IMR-90 (cell line): ENCODE measurements at regions not wholly inside any gene's neighbourhood (a gene's known extent, or its start where the extent isn't known, plus 50 kb on each side); places are given as distances from the start of the nearest gene placed in this dataset.

Source experiments
- ATAC-seq: fragments of 200-7000 bp; cut with Tn5 transposase; 2 replicates; pipeline ENCODE4 v1.9.1; 2020; ENCODE audit warnings: low read depth, mild to moderate bottlenecking, moderate library complexity
- BruUV-seq: library from RNA; stranded (reverse); fragments of 400-500 nt; replicated peaks from 2 replicates; lab custom pipeline; 2021; lab: Mats Ljungman, UMichigan
- CTCF ChIA-PET: fragments of 300-600 bp; formaldehyde crosslinking; extraction: SDS; loops from one replicate; lab custom pipeline; 2021; ENCODE audit warnings: antibody characterized with exemption; lab: Yijun Ruan, JAX
- POLR2A ChIA-PET: fragments of 300-600 bp; sonication (Branson Sonifier 250); formaldehyde crosslinking; loops from one replicate; lab custom pipeline; 2022; ENCODE audit warnings: antibody characterized with exemption; ENCODE audit not compliant: unreplicated experiment; lab: Charles Lee
- DNase-seq: peaks from one replicate; pipeline ENCODE4 v3.0.0; 2013
- H2AFZ ChIP-seq: replicated peaks from 2 replicates; pipeline ENCODE3; 2013; ENCODE audit warnings: low read length, mild to moderate bottlenecking; ENCODE audit not compliant: poor library complexity
- H2AK5ac ChIP-seq: 2 replicates; pipeline ENCODE4 v1.6.1; 2013; ENCODE audit warnings: low read depth, low read length, inconsistent platforms
- H2AK9ac ChIP-seq: replicated peaks from 2 replicates; pipeline ENCODE3; 2013; ENCODE audit warnings: mild to moderate bottlenecking, low read depth, low read length, moderate library complexity; ENCODE audit not compliant: poor library complexity
- H2BK120ac ChIP-seq: 2 replicates; pipeline ENCODE4 v1.6.1; 2013; ENCODE audit warnings: low read depth, low read length, inconsistent platforms
- H2BK15ac ChIP-seq: 3 replicates; pipeline ENCODE4 v1.6.1; 2013; ENCODE audit warnings: low read depth, low read length, inconsistent platforms
- H2BK20ac ChIP-seq: 2 replicates; pipeline ENCODE4 v1.6.1; 2013; ENCODE audit warnings: low read depth, mild to moderate bottlenecking, inconsistent platforms, low read length, moderate library complexity
- H2BK5ac ChIP-seq: 2 replicates; pipeline ENCODE4 v1.6.1; 2013; ENCODE audit warnings: mild to moderate bottlenecking, low read depth, low read length, inconsistent platforms; ENCODE audit not compliant: poor library complexity, severe bottlenecking
- H3K14ac ChIP-seq: replicated peaks from 2 replicates; pipeline ENCODE4 v1.6.1; 2013; ENCODE audit warnings: low read depth, low read length, inconsistent platforms
- H3K18ac ChIP-seq: 2 replicates; pipeline ENCODE4 v1.6.1; 2013; ENCODE audit warnings: low read depth, low read length, control low read depth
- H3K23ac ChIP-seq: 2 replicates; pipeline ENCODE4 v1.6.1; 2013; ENCODE audit warnings: low read depth, low read length, inconsistent platforms
- H3K27ac ChIP-seq: 2 replicates; pipeline ENCODE4 v1.5.1; 2013; ENCODE audit warnings: mild to moderate bottlenecking, control low read depth, low read length; ENCODE audit not compliant: insufficient read depth
- H3K27me3 ChIP-seq: 2 replicates; pipeline ENCODE4 v1.6.1; 2013; ENCODE audit warnings: low read length; ENCODE audit not compliant: control insufficient read depth, insufficient read depth
- H3K36me3 ChIP-seq: 2 replicates; pipeline ENCODE4 v1.6.1; 2013; ENCODE audit warnings: low read length, mixed read lengths; ENCODE audit not compliant: control insufficient read depth, insufficient read depth
- H3K4ac ChIP-seq: 2 replicates; pipeline ENCODE4 v1.6.1; 2013; ENCODE audit warnings: low read depth, low read length, inconsistent platforms
- H3K4me1 ChIP-seq: 2 replicates; pipeline ENCODE4 v1.6.1; 2013; ENCODE audit warnings: low read length, mixed read lengths; ENCODE audit not compliant: control insufficient read depth, insufficient read depth
- H3K4me2 ChIP-seq: 2 replicates; pipeline ENCODE4 v1.6.1; 2013; ENCODE audit warnings: low read depth, mild to moderate bottlenecking, control low read depth, low read length, moderate library complexity
- H3K4me3 ChIP-seq: 2 replicates; pipeline ENCODE4 v1.5.1; 2013; ENCODE audit warnings: low read depth, mild to moderate bottlenecking, control low read depth, low read length, moderate library complexity; ENCODE audit not compliant: insufficient read depth
- H3K56ac ChIP-seq: 2 replicates; pipeline ENCODE4 v1.6.1; 2013; ENCODE audit warnings: low read length, inconsistent platforms; ENCODE audit not compliant: insufficient read depth; ENCODE audit errors: extremely low read depth
- H3K79me1 ChIP-seq, 2 experiments: 2 replicates each; pipeline ENCODE4 v1.6.1; 2013; ENCODE audit warnings: low read length in 2 of 2, inconsistent platforms in 1 of 2, low read depth in 1 of 2
- H3K9ac ChIP-seq: 2 replicates; pipeline ENCODE4 v1.6.1; 2013; ENCODE audit warnings: low read depth, low read length, control low read depth
- H3K9me1 ChIP-seq: 2 replicates; pipeline ENCODE4 v1.6.1; 2013; ENCODE audit warnings: low read length, inconsistent platforms; ENCODE audit not compliant: insufficient read depth
- H3K9me3 ChIP-seq: 2 replicates; pipeline ENCODE4 v1.6.1; 2013; ENCODE audit warnings: low read length; ENCODE audit not compliant: control insufficient read depth, insufficient read depth
- H4K20me1 ChIP-seq: 2 replicates; pipeline ENCODE4 v1.6.1; 2013; ENCODE audit warnings: low read length, inconsistent platforms; ENCODE audit not compliant: insufficient read depth
- H4K5ac ChIP-seq: 2 replicates; pipeline ENCODE4 v1.6.1; 2013; ENCODE audit warnings: mild to moderate bottlenecking, low read depth, low read length, control low read depth
- H4K8ac ChIP-seq, 2 experiments: 2 replicates each; pipeline ENCODE4 v1.6.1; 2013; ENCODE audit warnings: low read depth in 2 of 2, low read length in 2 of 2, control low read depth in 1 of 2, inconsistent platforms in 1 of 2
- H4K91ac ChIP-seq: 2 replicates; pipeline ENCODE4 v1.6.1; 2013; ENCODE audit warnings: low read depth, low read length, inconsistent platforms; ENCODE audit not compliant: insufficient read depth
- BHLHE40 ChIP-seq: fragments of 150-350 bp; IDR thresholded peaks from 2 replicates; pipeline ENCODE4 v1.6.1; 2016; ENCODE audit warnings: mild to moderate bottlenecking, low read depth, low read length
- CEBPB ChIP-seq: IDR thresholded peaks from 2 replicates; pipeline ENCODE4 v1.6.1; 2012; ENCODE audit warnings: low read depth, low read length, improper control_type of control experiment
- CHD1 ChIP-seq: IDR thresholded peaks from 2 replicates; pipeline ENCODE4 v1.6.1; 2012; ENCODE audit warnings: low read depth, low read length, improper control_type of control experiment
- FOS ChIP-seq: fragments of 150-350 bp; IDR thresholded peaks from 2 replicates; pipeline ENCODE4 v1.6.1; 2016; ENCODE audit warnings: low read depth, low read length
- MAFK ChIP-seq: IDR thresholded peaks from 2 replicates; pipeline ENCODE4 v1.6.1; 2012; ENCODE audit warnings: low read depth, low read length, improper control_type of control experiment
- MAZ ChIP-seq: IDR thresholded peaks from 2 replicates; pipeline ENCODE4 v1.6.1; 2012; ENCODE audit warnings: low read depth, mild to moderate bottlenecking, low read length, improper control_type of control experiment, moderate library complexity, borderline replicate concordance
- MXI1 ChIP-seq: IDR thresholded peaks from 2 replicates; pipeline ENCODE4 v1.6.1; 2012; ENCODE audit warnings: low read depth, mild to moderate bottlenecking, low read length, moderate library complexity, borderline replicate concordance
- NFE2L2 ChIP-seq: fragments of 150-350 bp; IDR thresholded peaks from 2 replicates; pipeline ENCODE4 v1.6.1; 2016; ENCODE audit warnings: low read depth, mild to moderate bottlenecking, low read length
- POLR2A ChIP-seq: IDR thresholded peaks from 2 replicates; pipeline ENCODE4 v1.6.1; 2012; ENCODE audit warnings: mild to moderate bottlenecking, low read depth, low read length
- RAD21 ChIP-seq: IDR thresholded peaks from 2 replicates; pipeline ENCODE4 v1.6.1; 2012; ENCODE audit warnings: low read length, improper control_type of control experiment
- RCOR1 ChIP-seq: IDR thresholded peaks from 2 replicates; pipeline ENCODE4 v1.6.1; 2012; ENCODE audit warnings: mild to moderate bottlenecking, low read length, improper control_type of control experiment; ENCODE audit not compliant: insufficient replicate concordance
- RFX5 ChIP-seq: IDR thresholded peaks from 2 replicates; pipeline ENCODE4 v1.8.0; 2012; ENCODE audit warnings: low read depth, mild to moderate bottlenecking, low read length, moderate library complexity
- SMC3 ChIP-seq: fragments of 150-350 bp; IDR thresholded peaks from 2 replicates; pipeline ENCODE4 v1.6.1; 2016; ENCODE audit warnings: low read depth, mild to moderate bottlenecking, antibody characterized with exemption, low read length, moderate library complexity
- WGBS, 2 experiments: methylation state at CpG; one replicate each; pipeline versions ENCODE4 v1.1.5 to v1.1.7; 2013; ENCODE audit warnings: missing lambda C conversion rate in 2 of 2; ENCODE audit not compliant: insufficient read length in 1 of 2; ENCODE audit errors: extremely low coverage in 2 of 2; 5-methylcytosine and 5-hydroxymethylcytosine counted together
- dilution Hi-C: fragments of 300-500 bp; cut with HindIII; formaldehyde crosslinking; loops from one replicate; pipeline ENCODE4 v1.14.3; 2018; ENCODE audit warnings: low sequenced_read_pairs; ENCODE audit not compliant: unreplicated experiment
- in situ Hi-C: fragments of 300-500 bp; cut with MboI; formaldehyde crosslinking; loops from 3 replicates; pipeline ENCODE4 v1.14.3; 2019; ENCODE audit warnings: low sequenced_read_pairs, inconsistent platforms, mixed read lengths
- intact Hi-C: fragments of 100-400 bp; cut with micrococcal nuclease; formaldehyde crosslinking; loops from 2 replicates; pipeline ENCODE4 v1.10.0; 2022
- TF ChIP-seq, protein P1 (sequence below): fragments of 150-350 bp; IDR thresholded peaks from 2 replicates; pipeline ENCODE4 v1.6.1; 2017; ENCODE audit warnings: mild to moderate bottlenecking, antibody characterized with exemption, low read length, low read depth
- TF ChIP-seq, protein P2 (sequence below): fragments of 150-350 bp; IDR thresholded peaks from 2 replicates; pipeline ENCODE4 v1.6.1; 2016; ENCODE audit warnings: low read depth, mild to moderate bottlenecking, low read length, moderate library complexity, borderline replicate concordance
- TF ChIP-seq, protein P3 (sequence below): conservative IDR thresholded peaks from 2 replicates; pipeline ENCODE4 v1.5.1; 2012; ENCODE audit warnings: mild to moderate bottlenecking, low read depth, low read length, improper control_type of control experiment

DNA sequence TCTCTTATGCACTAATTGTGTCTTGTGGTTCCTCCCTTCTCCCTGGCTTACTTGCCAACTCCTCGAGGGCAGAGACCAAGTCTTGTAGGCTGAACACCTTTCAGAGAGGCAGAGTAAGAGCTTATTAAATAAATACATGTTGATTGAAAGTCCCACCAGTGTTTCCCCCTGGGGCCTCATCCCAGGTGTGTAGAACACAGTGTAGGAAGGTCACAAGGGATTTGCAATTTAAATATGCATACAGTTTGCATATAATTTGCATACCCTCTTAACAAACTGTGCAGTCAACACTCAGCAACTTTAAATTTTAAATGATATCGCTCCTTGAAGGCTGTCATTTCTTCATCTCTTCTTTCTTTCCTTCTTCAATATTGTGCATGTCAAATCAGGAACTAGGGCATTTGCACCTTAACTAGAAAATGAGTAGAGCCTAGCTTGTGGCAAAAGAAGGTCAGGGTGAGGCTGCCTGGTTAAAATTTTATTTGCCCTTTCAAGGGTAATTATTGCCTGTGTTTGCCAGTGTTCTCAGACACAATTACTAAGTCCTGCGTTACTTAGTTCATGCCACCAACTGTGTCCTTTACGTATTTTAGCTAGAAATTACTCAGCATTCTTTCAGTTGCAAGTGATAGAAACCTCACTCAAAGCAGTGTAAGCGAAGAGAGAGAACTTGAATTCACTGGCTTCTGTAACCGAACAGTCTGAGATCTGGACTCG lies 465.7 kb downstream of the HAPSTR1 start:
- ATAC-seq (no peak), DNase-seq (no peak)
- H3K9ac ChIP-seq: no peak overlapping the region
- H2BK120ac ChIP-seq: no peak overlapping the region
- H3K56ac ChIP-seq: no peak overlapping the region
- no peak overlapping the region for H2AK9ac ChIP-seq
- H3K27ac ChIP-seq: no peak overlapping the region
- H3K27me3 ChIP-seq: no peaks in the 10 kb centered on the region
- peaks cover 17% of the 10 kb centered on the region for H3K9me3 ChIP-seq
- in situ Hi-C loops: no loop called here
- no peaks in the 10 kb centered on the region for H3K4me1 ChIP-seq
- no peak overlapping the region for H2BK20ac ChIP-seq
- H4K91ac ChIP-seq: no peak overlapping the region
- no peak overlapping the region for H3K18ac ChIP-seq
- dilution Hi-C loops: no loop called here
- ChIA-PET CTCF (no interaction called here), POLR2A (no interaction called here)
- no peaks in the 10 kb centered on the region for H3K36me3 ChIP-seq
- H2AFZ ChIP-seq: no peak overlapping the region
- H2AK5ac ChIP-seq: no peak overlapping the region
- intact Hi-C loops: no loop called here
- no peak overlapping the region for H3K23ac ChIP-seq
- H4K5ac ChIP-seq: no peak overlapping the region
- no peak overlapping the region for H3K14ac ChIP-seq
- H4K8ac ChIP-seq: no peak overlapping the region
- no peak overlapping the region for H3K4ac ChIP-seq
- no peaks in the 10 kb centered on the region for H4K20me1 ChIP-seq
- H3K4me3 ChIP-seq: no peak overlapping the region
- H3K79me1 ChIP-seq: no peaks in the 10 kb centered on the region
- no peak for TF ChIP-seq MAFK
- no peak for TF ChIP-seq CEBPB
- no peak for TF ChIP-seq SMC3
- no peak for TF ChIP-seq RFX5
- no peak for TF ChIP-seq POLR2A
- TF ChIP-seq MAZ: no peak
- TF ChIP-seq, protein P1, sequence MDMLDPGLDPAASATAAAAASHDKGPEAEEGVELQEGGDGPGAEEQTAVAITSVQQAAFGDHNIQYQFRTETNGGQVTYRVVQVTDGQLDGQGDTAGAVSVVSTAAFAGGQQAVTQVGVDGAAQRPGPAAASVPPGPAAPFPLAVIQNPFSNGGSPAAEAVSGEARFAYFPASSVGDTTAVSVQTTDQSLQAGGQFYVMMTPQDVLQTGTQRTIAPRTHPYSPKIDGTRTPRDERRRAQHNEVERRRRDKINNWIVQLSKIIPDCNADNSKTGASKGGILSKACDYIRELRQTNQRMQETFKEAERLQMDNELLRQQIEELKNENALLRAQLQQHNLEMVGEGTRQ: no peak
- no peak for TF ChIP-seq MXI1
- no peak for TF ChIP-seq RCOR1
- TF ChIP-seq BHLHE40: no peak
- TF ChIP-seq, protein P2, sequence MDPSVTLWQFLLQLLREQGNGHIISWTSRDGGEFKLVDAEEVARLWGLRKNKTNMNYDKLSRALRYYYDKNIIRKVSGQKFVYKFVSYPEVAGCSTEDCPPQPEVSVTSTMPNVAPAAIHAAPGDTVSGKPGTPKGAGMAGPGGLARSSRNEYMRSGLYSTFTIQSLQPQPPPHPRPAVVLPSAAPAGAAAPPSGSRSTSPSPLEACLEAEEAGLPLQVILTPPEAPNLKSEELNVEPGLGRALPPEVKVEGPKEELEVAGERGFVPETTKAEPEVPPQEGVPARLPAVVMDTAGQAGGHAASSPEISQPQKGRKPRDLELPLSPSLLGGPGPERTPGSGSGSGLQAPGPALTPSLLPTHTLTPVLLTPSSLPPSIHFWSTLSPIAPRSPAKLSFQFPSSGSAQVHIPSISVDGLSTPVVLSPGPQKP: no peak
- no peak for TF ChIP-seq FOS
- TF ChIP-seq CHD1: no peak
- TF ChIP-seq NFE2L2: no peak
- TF ChIP-seq, protein P3, sequence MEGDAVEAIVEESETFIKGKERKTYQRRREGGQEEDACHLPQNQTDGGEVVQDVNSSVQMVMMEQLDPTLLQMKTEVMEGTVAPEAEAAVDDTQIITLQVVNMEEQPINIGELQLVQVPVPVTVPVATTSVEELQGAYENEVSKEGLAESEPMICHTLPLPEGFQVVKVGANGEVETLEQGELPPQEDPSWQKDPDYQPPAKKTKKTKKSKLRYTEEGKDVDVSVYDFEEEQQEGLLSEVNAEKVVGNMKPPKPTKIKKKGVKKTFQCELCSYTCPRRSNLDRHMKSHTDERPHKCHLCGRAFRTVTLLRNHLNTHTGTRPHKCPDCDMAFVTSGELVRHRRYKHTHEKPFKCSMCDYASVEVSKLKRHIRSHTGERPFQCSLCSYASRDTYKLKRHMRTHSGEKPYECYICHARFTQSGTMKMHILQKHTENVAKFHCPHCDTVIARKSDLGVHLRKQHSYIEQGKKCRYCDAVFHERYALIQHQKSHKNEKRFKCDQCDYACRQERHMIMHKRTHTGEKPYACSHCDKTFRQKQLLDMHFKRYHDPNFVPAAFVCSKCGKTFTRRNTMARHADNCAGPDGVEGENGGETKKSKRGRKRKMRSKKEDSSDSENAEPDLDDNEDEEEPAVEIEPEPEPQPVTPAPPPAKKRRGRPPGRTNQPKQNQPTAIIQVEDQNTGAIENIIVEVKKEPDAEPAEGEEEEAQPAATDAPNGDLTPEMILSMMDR: no peak
- no peak for TF ChIP-seq RAD21
- H3K9me1 ChIP-seq: no peaks in the 10 kb centered on the region
- H2BK5ac ChIP-seq: no peak overlapping the region
- H2BK15ac ChIP-seq: no peak overlapping the region
- BruUV-seq: no TSS peak
- no peak overlapping the region for H3K4me2 ChIP-seq
- WGBS, 2 experiments: no CpG with 5 or more reads among the region's 7 CpGs
